Sigmoid colon (tissue), 4 donors: ENCODE measurements at regions not wholly inside any gene's neighbourhood (a gene's known extent, or its start where the extent isn't known, plus 50 kb on each side); places are given as distances from the start of the nearest gene placed in this dataset.

Experiments
- CTCF ChIP-seq, 4 experiments: fragments of 450-650 bp in 3 of 4; fragments of 200-600 bp in 1 of 4; IDR thresholded peaks; one replicate each; pipeline ENCODE4 v1.5.1; 2016 to 2019; ENCODE audit warnings: antibody characterized with exemption in 4 of 4, mild to moderate bottlenecking in 3 of 4, moderate library complexity in 2 of 4
- POLR2A ChIP-seq, 2 donors: fragments of 450-650 bp; IDR thresholded peaks; one replicate each; pipeline ENCODE4 v1.6.1; 2016; ENCODE audit warnings: antibody characterized with exemption in 2 of 2, mild to moderate bottlenecking in 2 of 2, moderate library complexity in 2 of 2
- POLR2AphosphoS5 ChIP-seq, 4 donors: sonication (generic); formaldehyde crosslinking; IDR thresholded peaks; one replicate each; pipeline ENCODE4 v1.6.1; 2017; ENCODE audit warnings: antibody characterized with exemption in 4 of 4

DNA sequence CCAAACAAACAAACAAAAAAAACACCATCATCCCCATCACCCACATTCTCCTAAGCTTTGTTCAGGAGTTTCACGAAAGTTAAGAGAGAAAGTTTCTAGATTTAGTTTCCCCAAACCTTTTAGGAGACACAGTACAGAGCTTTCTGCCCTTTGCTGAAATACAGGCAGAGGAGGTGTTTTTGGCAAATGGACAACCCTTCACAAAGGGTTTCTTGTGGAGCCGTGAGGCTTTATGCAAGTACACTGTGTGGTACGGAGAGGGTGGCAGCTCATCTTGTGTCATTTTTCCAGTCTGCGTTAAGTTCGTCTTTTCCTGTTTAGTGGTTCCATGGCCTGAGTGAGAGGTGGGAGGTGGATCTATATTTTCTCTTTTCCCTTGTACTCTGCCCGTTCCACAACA, 215.5 kb upstream of the PRKCQ start:
- TF ChIP-seq CTCF (IDR thresholded peaks at IDR 0.05) (no peak), POLR2A (IDR thresholded peaks at IDR 0.05) (no peak), POLR2AphosphoS5 (IDR thresholded peaks at IDR 0.05) (no peak)
